GM19463 (cell line): ENCODE measurements at regions not wholly inside any gene's neighbourhood (a gene's known extent, or its start where the extent isn't known, plus 50 kb on each side); places are given as distances from the start of the nearest gene placed in this dataset.

ENCODE experiments used
- ATAC-seq: cut with Tn5 transposase; IDR thresholded peaks from one replicate; pipeline ENCODE4 v1.9.1; 2021; ENCODE audit warnings: mild to moderate bottlenecking, moderate library complexity; ENCODE audit not compliant: unreplicated experiment

- no peak for ATAC-seq
These were observed 72.8 kb upstream of the MC4R start for GRCh38 chr18:60445341-60445740.

GRCh38 chr18:60446821-60447220 is 74.2 kb upstream of the MC4R start:
- no peak for ATAC-seq

- no peak for ATAC-seq
These were observed 76.1 kb upstream of the MC4R start for GRCh38 chr18:60448487-60449267.

GRCh38 chr18:60452421-60452820 is 79.8 kb upstream of the MC4R start:
- no peak for ATAC-seq

- ATAC-seq, result no peak
These were observed 94.1 kb upstream of the MC4R start for GRCh38 chr18:60466677-60467076.

GRCh38 chr18:60469387-60470100 is 97.0 kb upstream of the MC4R start:
- ATAC-seq, result no peak

- ATAC-seq, result no peak
These were observed 99.1 kb upstream of the MC4R start for GRCh38 chr18:60471652-60472051.

GRCh38 chr18:60485201-60485600 is 112.6 kb upstream of the MC4R start:
- no peak for ATAC-seq

- ATAC-seq, result no peak
These were observed 120.5 kb upstream of the MC4R start for GRCh38 chr18:60493066-60493465.

- no peak for ATAC-seq
These were observed 127.1 kb upstream of the MC4R start for GRCh38 chr18:60499675-60500074.

- ATAC-seq, result no peak
These were observed 128.4 kb upstream of the MC4R start for GRCh38 chr18:60500960-60501359.

GRCh38 chr18:60502591-60502990 is 130.0 kb upstream of the MC4R start:
- ATAC-seq, result no peak

GRCh38 chr18:60503199-60503598 is 130.6 kb upstream of the MC4R start:
- no peak for ATAC-seq

- ATAC-seq, result no peak
These were observed 133.6 kb upstream of the MC4R start for GRCh38 chr18:60506190-60506589.

GRCh38 chr18:60506682-60507081 is 134.1 kb upstream of the MC4R start:
- no peak for ATAC-seq

- ATAC-seq, result no peak
These were observed 135.5 kb upstream of the MC4R start for GRCh38 chr18:60508108-60508507.

GRCh38 chr18:60534538-60534937 is 162.0 kb upstream of the MC4R start:
- no peak for ATAC-seq

- ATAC-seq, result no peak
These were observed 164.5 kb upstream of the MC4R start for GRCh38 chr18:60537074-60537473.

- ATAC-seq, result no peak
These were observed 166.3 kb upstream of the MC4R start for GRCh38 chr18:60538891-60539290.

GRCh38 chr18:60541661-60542060 is 169.1 kb upstream of the MC4R start:
- ATAC-seq, result no peak

GRCh38 chr18:60543646-60544045 is 171.1 kb upstream of the MC4R start:
- no peak for ATAC-seq

- ATAC-seq, result no peak
These were observed 176.9 kb upstream of the MC4R start for GRCh38 chr18:60549338-60549960.
